ENCODE measurements at regions not wholly inside any gene's neighbourhood (a gene's known extent, or its start where the extent isn't known, plus 50 kb on each side); places are given as distances from the start of the nearest gene placed in this dataset.
A peak's percentile ranks its signal among the peaks of the same experiment; 100 is the strongest.

DNA sequence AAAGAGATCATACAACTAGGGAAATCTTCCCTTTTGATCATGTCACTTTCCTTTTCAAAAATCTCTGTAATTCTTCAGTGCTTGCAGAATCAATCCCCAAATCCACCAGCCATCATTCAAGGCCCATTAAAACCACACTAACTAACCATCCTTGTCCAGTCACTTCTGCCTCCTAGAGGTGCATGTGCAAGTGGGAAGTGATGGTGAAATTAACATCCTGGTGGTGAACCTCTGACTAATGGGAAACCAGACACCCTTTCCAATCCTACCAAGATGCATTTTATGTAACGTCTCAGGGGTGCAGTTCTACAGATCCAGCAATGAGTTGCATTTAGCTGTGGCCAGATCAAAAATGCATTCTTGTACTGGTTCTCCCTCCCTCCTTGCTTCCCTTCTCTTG, 341.8 kb downstream of the RAPGEF2 start:
- in situ Hi-C loops (cut with MboI; ENCODE audit: low pct_ligation_motif_present in 1 of 4, low pct_unique_long_range_greater_than_20kb in 1 of 4, low sequenced_read_pairs in 3 of 4): loop anchor here in 3 of 4 donors (25.0 kb wide), 2 partner anchors 582 to 707 kb away; no protein-coding TSS in a partner anchor

DNA sequence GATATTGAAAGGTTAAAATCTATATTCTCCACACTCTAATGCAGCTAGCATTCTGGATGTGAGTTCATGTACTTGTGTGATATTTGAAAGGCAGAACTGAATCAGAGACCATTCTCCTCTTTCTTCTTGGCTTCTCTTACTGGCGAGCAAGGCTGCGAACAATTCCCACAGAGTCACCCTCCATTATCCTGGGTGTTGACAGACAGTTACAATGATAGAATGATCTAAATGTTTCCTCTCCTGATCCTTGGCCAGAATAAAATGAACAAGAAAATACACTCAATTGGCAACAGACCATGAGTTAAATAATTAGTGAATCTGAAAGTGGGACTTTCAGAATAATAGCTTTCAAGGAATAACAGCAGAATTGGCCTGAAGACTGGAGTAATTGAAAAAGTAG, 342.8 kb downstream of the RAPGEF2 start:
- no peak overlapping the region for H3K4me3 ChIP-seq
- 79 to 87% methylated on average over 2 of the region's 2 CpGs for WGBS, 2 donors (ENCODE audit: low coverage in 1 of 2)
- no peaks in the 10 kb centered on the region for H3K27me3 ChIP-seq
- intact Hi-C loops (cut with DNase I; ENCODE audit: low total_unique reads) (loop anchor here (10.0 kb wide), 1 partner anchor 1191 kb away; no protein-coding TSS in a partner anchor), in situ Hi-C loops (cut with MboI; ENCODE audit: low pct_ligation_motif_present in 1 of 4, low pct_unique_long_range_greater_than_20kb in 1 of 4, low sequenced_read_pairs in 3 of 4) (loop anchor here in 3 of 4 donors (25.0 kb wide), 2 partner anchors 583 to 708 kb away; no protein-coding TSS in a partner anchor)
- no peaks in the 10 kb centered on the region for H3K9me3 ChIP-seq
- TF ChIP-seq POLR2A (IDR thresholded peaks at IDR 0.05) (no peak), POLR2AphosphoS5 (IDR thresholded peaks at IDR 0.05) (no peak), EP300 (IDR thresholded peaks at IDR 0.05; ENCODE audit: low read depth) (no peak), CTCF (IDR thresholded peaks at IDR 0.05) (no peak)
- DNase-seq: no peak
- no peaks in the 10 kb centered on the region for H3K4me1 ChIP-seq
- H3K36me3 ChIP-seq: no peaks in the 10 kb centered on the region
- no peak overlapping the region for H3K27ac ChIP-seq

More for the DNA sequence above, 341.8 kb downstream of the RAPGEF2 start:
- WGBS, 2 donors (ENCODE audit: low coverage in 1 of 2): 55% methylated on average over 1 of the region's 1 CpG; no CpG with 5 or more reads in 1 of the 2 donors
- H3K4me3 ChIP-seq: no peak overlapping the region
- no peaks in the 10 kb centered on the region for H3K36me3 ChIP-seq
- no peaks in the 10 kb centered on the region for H3K9me3 ChIP-seq
- H3K27me3 ChIP-seq: no peaks in the 10 kb centered on the region
- H3K4me1 ChIP-seq: no peaks in the 10 kb centered on the region
- DNase-seq: no peak
- TF ChIP-seq EP300 (IDR thresholded peaks at IDR 0.05; ENCODE audit: low read depth) (no peak), POLR2A (IDR thresholded peaks at IDR 0.05) (no peak), CTCF (IDR thresholded peaks at IDR 0.05) (no peak), POLR2AphosphoS5 (IDR thresholded peaks at IDR 0.05) (no peak)
- H3K27ac ChIP-seq: no peak overlapping the region
- intact Hi-C loops (cut with DNase I; ENCODE audit: low total_unique reads): loop anchor here (5.0 to 10.0 kb wide), 2 partner anchors 468 to 1190 kb away; no protein-coding TSS in a partner anchor

- no peaks in the 10 kb centered on the region for H3K9me3 ChIP-seq
- WGBS, 2 donors (ENCODE audit: low coverage in 1 of 2): 51 to 67% methylated on average over 3 to 6 of the region's 6 CpGs
- intact Hi-C loops (cut with DNase I; ENCODE audit: low total_unique reads): loop anchor here (10.0 kb wide), 1 partner anchor 1192 kb away; no protein-coding TSS in a partner anchor
- peak; percentile 9 for DNase-seq
- in situ Hi-C loops (cut with MboI; ENCODE audit: low pct_ligation_motif_present in 1 of 4, low pct_unique_long_range_greater_than_20kb in 1 of 4, low sequenced_read_pairs in 3 of 4): loop anchor here in 3 of 4 donors (25.0 kb wide), 2 partner anchors 584 to 709 kb away; no protein-coding TSS in a partner anchor
- no peak overlapping the region for H3K27ac ChIP-seq
- H3K4me1 ChIP-seq: no peaks in the 10 kb centered on the region
- H3K27me3 ChIP-seq: no peaks in the 10 kb centered on the region
- no peaks in the 10 kb centered on the region for H3K36me3 ChIP-seq
- no peak overlapping the region for H3K4me3 ChIP-seq
- no peak for TF ChIP-seq EP300 (IDR thresholded peaks at IDR 0.05; ENCODE audit: low read depth)
- TF ChIP-seq CTCF (IDR thresholded peaks at IDR 0.05): peak; percentile 60 to 82 (median 77)
Measured at GRCh38 chr4:159446266-159446976, 343.5 kb downstream of the RAPGEF2 start.

GRCh38 chr4:159447296-159447695, 344.4 kb downstream of the RAPGEF2 start:
- Histone ChIP-seq H3K27ac (no peak overlapping the region), H3K4me3 (no peak overlapping the region), H3K27me3 (no peaks in the 10 kb centered on the region), H3K36me3 (no peaks in the 10 kb centered on the region), H3K4me1 (no peaks in the 10 kb centered on the region), H3K9me3 (no peaks in the 10 kb centered on the region)
- DNase-seq: no peak
- TF ChIP-seq CTCF (IDR thresholded peaks at IDR 0.05) (no peak), EP300 (IDR thresholded peaks at IDR 0.05; ENCODE audit: low read depth) (no peak), POLR2AphosphoS5 (IDR thresholded peaks at IDR 0.05) (no peak), POLR2A (IDR thresholded peaks at IDR 0.05) (no peak)
- WGBS, 2 donors (ENCODE audit: low coverage in 1 of 2): 59 to 63% methylated on average over 4 of the region's 4 CpGs
- intact Hi-C loops (cut with DNase I; ENCODE audit: low total_unique reads): loop anchor here (10.0 kb wide), 1 partner anchor 1192 kb away; no protein-coding TSS in a partner anchor
- in situ Hi-C loops (cut with MboI; ENCODE audit: low pct_ligation_motif_present in 1 of 4, low pct_unique_long_range_greater_than_20kb in 1 of 4, low sequenced_read_pairs in 3 of 4): loop anchor here in 3 of 4 donors (25.0 kb wide), 2 partner anchors 585 to 710 kb away; no protein-coding TSS in a partner anchor
